ENCODE measurements at regions not wholly inside any gene's neighbourhood (a gene's known extent, or its start where the extent isn't known, plus 50 kb on each side); places are given as distances from the start of the nearest gene placed in this dataset.

DNA sequence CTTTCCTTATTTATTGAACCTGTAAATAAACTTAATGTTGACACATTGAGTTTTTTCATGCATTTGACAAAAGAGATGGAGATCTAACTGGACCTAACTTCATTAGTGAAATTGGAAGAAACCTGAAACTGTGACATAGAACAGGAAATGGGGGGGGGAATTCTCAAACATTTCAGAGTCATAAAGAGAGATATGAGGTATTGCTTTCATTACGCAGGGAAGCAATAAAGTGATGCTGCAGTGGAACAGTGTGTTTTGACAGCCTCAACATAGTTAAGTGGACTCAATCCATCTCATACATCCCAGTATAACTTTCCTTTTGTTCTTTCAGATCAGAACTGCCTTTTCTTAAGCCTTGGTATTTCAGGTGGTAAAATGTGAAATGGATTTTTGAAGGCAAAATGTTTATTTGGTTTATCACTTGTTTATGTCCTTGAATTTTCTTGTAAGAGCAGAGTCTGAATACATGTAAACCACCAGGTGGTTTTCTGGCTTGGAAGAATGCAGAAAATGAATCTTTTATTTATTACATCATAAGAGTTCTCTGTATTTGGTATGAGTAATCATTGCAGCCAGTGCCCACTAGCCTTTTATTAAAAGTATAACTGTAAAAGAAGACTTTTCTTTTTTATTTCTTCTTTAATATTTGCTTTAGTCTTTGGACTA is 132.5 kb downstream of the ZNF326 start:
- DNase-seq (ENCODE audit: low spot score): no peak
- Histone ChIP-seq H4K20me1 (ENCODE audit: insufficient read depth, poor library complexity, severe bottlenecking) (no peaks in the 10 kb centered on the region), H3K4me3 (no peak overlapping the region), H3K9me2 (replicated peaks; ENCODE audit: insufficient read depth) (no peaks in the 10 kb centered on the region), H2AFZ (no peak overlapping the region), H3K4me2 (no peak overlapping the region), H3K9me3 (ENCODE audit: low read depth) (no peaks in the 10 kb centered on the region), H3K27ac (no peak overlapping the region), H3K79me2 (no peaks in the 10 kb centered on the region), H3K36me3 (replicated peaks; ENCODE audit: insufficient read depth, low read depth) (no peaks in the 10 kb centered on the region), H3K4me1 (ENCODE audit: insufficient read depth) (no peaks in the 10 kb centered on the region), H3K27me3 (no peaks in the 10 kb centered on the region)
- 46% methylated on average over 1 of the region's 1 CpG for WGBS (ENCODE audit: low lambda C conversion rate, missing lambda C conversion rate)
- TF ChIP-seq CTCF (IDR thresholded peaks at IDR 0.05; ENCODE audit: poor library complexity): no peak
- no peak for TF ChIP-seq EZH2phosphoT487 (IDR thresholded peaks at IDR 0.05; ENCODE audit: low read depth, severe bottlenecking, unreplicated experiment)
- no peak for TF ChIP-seq EZH2 (IDR thresholded peaks at IDR 0.05; ENCODE audit: borderline replicate concordance)

- Histone ChIP-seq H3K4me1 (ENCODE audit: insufficient read depth) (no peaks in the 10 kb centered on the region), H3K36me3 (replicated peaks; ENCODE audit: insufficient read depth, low read depth) (no peaks in the 10 kb centered on the region), H4K20me1 (ENCODE audit: insufficient read depth, poor library complexity, severe bottlenecking) (no peaks in the 10 kb centered on the region), H3K4me2 (no peak overlapping the region), H3K9me2 (replicated peaks; ENCODE audit: insufficient read depth) (no peaks in the 10 kb centered on the region), H3K27me3 (no peaks in the 10 kb centered on the region), H3K27ac (no peak overlapping the region), H3K4me3 (no peak overlapping the region), H3K79me2 (no peaks in the 10 kb centered on the region), H2AFZ (no peak overlapping the region), H3K9me3 (ENCODE audit: low read depth) (no peaks in the 10 kb centered on the region)
- 84% methylated on average over 5 of the region's 5 CpGs for WGBS (ENCODE audit: low lambda C conversion rate, missing lambda C conversion rate)
- no peak for TF ChIP-seq EZH2 (IDR thresholded peaks at IDR 0.05; ENCODE audit: borderline replicate concordance)
- TF ChIP-seq CTCF (IDR thresholded peaks at IDR 0.05; ENCODE audit: poor library complexity): no peak
- TF ChIP-seq EZH2phosphoT487 (IDR thresholded peaks at IDR 0.05; ENCODE audit: low read depth, severe bottlenecking, unreplicated experiment): no peak
- no peak for DNase-seq (ENCODE audit: low spot score)
Measured at GRCh38 chr1:90126834-90127233, 131.9 kb downstream of the ZNF326 start.

GRCh38 chr1:90122654-90123340 is 127.9 kb downstream of the ZNF326 start:
- Histone ChIP-seq H3K9me2 (replicated peaks; ENCODE audit: insufficient read depth) (no peaks in the 10 kb centered on the region), H3K79me2 (no peaks in the 10 kb centered on the region), H3K27ac (no peak overlapping the region), H3K36me3 (replicated peaks; ENCODE audit: insufficient read depth, low read depth) (no peaks in the 10 kb centered on the region), H3K9me3 (ENCODE audit: low read depth) (no peaks in the 10 kb centered on the region), H2AFZ (no peak overlapping the region), H4K20me1 (ENCODE audit: insufficient read depth, poor library complexity, severe bottlenecking) (no peaks in the 10 kb centered on the region), H3K27me3 (peaks cover 3% of the 10 kb centered on the region), H3K4me1 (ENCODE audit: insufficient read depth) (no peaks in the 10 kb centered on the region), H3K4me2 (no peak overlapping the region), H3K4me3 (no peak overlapping the region)
- 66% methylated on average over 4 of the region's 4 CpGs for WGBS (ENCODE audit: low lambda C conversion rate, missing lambda C conversion rate)
- DNase-seq (ENCODE audit: low spot score): no peak
- TF ChIP-seq EZH2 (IDR thresholded peaks at IDR 0.05; ENCODE audit: borderline replicate concordance) (no peak), EZH2phosphoT487 (IDR thresholded peaks at IDR 0.05; ENCODE audit: low read depth, severe bottlenecking, unreplicated experiment) (no peak), CTCF (IDR thresholded peaks at IDR 0.05; ENCODE audit: poor library complexity) (no peak)
